Non-pigmented ciliary epithelial cell (primary cell): ENCODE measurements at regions not wholly inside any gene's neighbourhood (a gene's known extent, or its start where the extent isn't known, plus 50 kb on each side); places are given as distances from the start of the nearest gene placed in this dataset.
"Not testable (repeated sequence)": the region's sequence is repeated elsewhere in the genome, so short reads cannot be mapped to it uniquely, and the experiment has no call there.

ENCODE experiments used
- DNase-seq: peaks from one replicate; pipeline ENCODE4 v3.0.0-alpha.2; 2010; ENCODE audit warnings: low read depth

- DNase-seq = no peak
These were observed 561.2 kb upstream of the C16orf82 start for GRCh38 chr16:26505496-26505895.

GRCh38 chr16:26508946-26509345 is 557.8 kb upstream of the C16orf82 start:
- not testable (repeated sequence) for DNase-seq

- DNase-seq = no peak
These were observed 555.8 kb upstream of the C16orf82 start for GRCh38 chr16:26510924-26511323.

- DNase-seq = no peak
These were observed 555.3 kb upstream of the C16orf82 start for GRCh38 chr16:26511463-26511862.

GRCh38 chr16:26521626-26522025 is 545.1 kb upstream of the C16orf82 start:
- DNase-seq = no peak

- no peak for DNase-seq
These were observed 542.4 kb upstream of the C16orf82 start for GRCh38 chr16:26524281-26524680.

GRCh38 chr16:26524846-26525245 is 541.9 kb upstream of the C16orf82 start:
- no peak for DNase-seq

- DNase-seq = no peak
These were observed 540.9 kb upstream of the C16orf82 start for GRCh38 chr16:26525856-26526255.

GRCh38 chr16:26526633-26527032 is 540.1 kb upstream of the C16orf82 start:
- DNase-seq = no peak

- DNase-seq = no peak
These were observed 536.0 kb upstream of the C16orf82 start for GRCh38 chr16:26530584-26531289.

GRCh38 chr16:26531290-26531730 is 535.4 kb upstream of the C16orf82 start:
- DNase-seq = no peak

GRCh38 chr16:26532456-26532855 is 534.3 kb upstream of the C16orf82 start:
- no peak for DNase-seq

GRCh38 chr16:26542198-26542597 is 524.5 kb upstream of the C16orf82 start:
- no peak for DNase-seq

- DNase-seq = no peak
These were observed 520.2 kb upstream of the C16orf82 start for GRCh38 chr16:26546573-26546972.

GRCh38 chr16:26547681-26548080 is 519.0 kb upstream of the C16orf82 start:
- no peak for DNase-seq

GRCh38 chr16:26550111-26550610 is 516.6 kb upstream of the C16orf82 start:
- DNase-seq = no peak

GRCh38 chr16:26554030-26554429 is 512.7 kb upstream of the C16orf82 start:
- DNase-seq = no peak

- no peak for DNase-seq
These were observed 505.4 kb upstream of the C16orf82 start for GRCh38 chr16:26561303-26561702.

- no peak for DNase-seq
These were observed 503.7 kb upstream of the C16orf82 start for GRCh38 chr16:26563018-26563417.

- no peak for DNase-seq
These were observed 499.4 kb upstream of the C16orf82 start for GRCh38 chr16:26567356-26567755.

- DNase-seq = no peak
These were observed 496.9 kb upstream of the C16orf82 start for GRCh38 chr16:26569793-26570192.

- no peak for DNase-seq
These were observed 488.0 kb upstream of the C16orf82 start for GRCh38 chr16:26578748-26579147.

GRCh38 chr16:26583803-26584202 is 482.9 kb upstream of the C16orf82 start:
- DNase-seq = no peak

- no peak for DNase-seq
These were observed 473.0 kb upstream of the C16orf82 start for GRCh38 chr16:26593700-26594099.
